ENCODE measurements at regions not wholly inside any gene's neighbourhood (a gene's known extent, or its start where the extent isn't known, plus 50 kb on each side); places are given as distances from the start of the nearest gene placed in this dataset.

GRCh38 chr15:34651997-34652725 is 68.7 kb upstream of the GOLGA8B start:
- no peak overlapping the region for H2AFZ ChIP-seq (ENCODE audit: low read length)
- POLR2A ChIA-PET: no interaction called here
- H4K20me1 ChIP-seq (ENCODE audit: insufficient read depth, low read length): no peaks in the 10 kb centered on the region

GRCh38 chr15:34650177-34650576 is 66.7 kb upstream of the GOLGA8B start:
- Histone ChIP-seq H3K4me2 (ENCODE audit: low read length) (no peak overlapping the region), H3K4me1 (ENCODE audit: insufficient read depth, low read length, poor library complexity, severe bottlenecking) (no peaks in the 10 kb centered on the region), H3K9me2 (ENCODE audit: insufficient read depth, low read length) (no peaks in the 10 kb centered on the region), H3K9me3 (ENCODE audit: low read length) (no peaks in the 10 kb centered on the region), H2AFZ (ENCODE audit: low read length) (no peak overlapping the region), H3K4me3 (ENCODE audit: low read depth, low read length, poor library complexity, severe bottlenecking) (no peak overlapping the region), H3K36me3 (ENCODE audit: insufficient read depth, low read length) (no peaks in the 10 kb centered on the region), H3K27ac (ENCODE audit: low read depth, low read length, poor library complexity, severe bottlenecking) (no peak overlapping the region), H3K79me2 (ENCODE audit: insufficient read depth, low read depth, low read length) (no peaks in the 10 kb centered on the region), H4K20me1 (ENCODE audit: insufficient read depth, low read length) (no peaks in the 10 kb centered on the region)
- TF ChIP-seq EZH2phosphoT487 (IDR thresholded peaks at IDR 0.05; ENCODE audit: borderline replicate concordance, low read depth, low read length): no peak
- TF ChIP-seq, protein P1, sequence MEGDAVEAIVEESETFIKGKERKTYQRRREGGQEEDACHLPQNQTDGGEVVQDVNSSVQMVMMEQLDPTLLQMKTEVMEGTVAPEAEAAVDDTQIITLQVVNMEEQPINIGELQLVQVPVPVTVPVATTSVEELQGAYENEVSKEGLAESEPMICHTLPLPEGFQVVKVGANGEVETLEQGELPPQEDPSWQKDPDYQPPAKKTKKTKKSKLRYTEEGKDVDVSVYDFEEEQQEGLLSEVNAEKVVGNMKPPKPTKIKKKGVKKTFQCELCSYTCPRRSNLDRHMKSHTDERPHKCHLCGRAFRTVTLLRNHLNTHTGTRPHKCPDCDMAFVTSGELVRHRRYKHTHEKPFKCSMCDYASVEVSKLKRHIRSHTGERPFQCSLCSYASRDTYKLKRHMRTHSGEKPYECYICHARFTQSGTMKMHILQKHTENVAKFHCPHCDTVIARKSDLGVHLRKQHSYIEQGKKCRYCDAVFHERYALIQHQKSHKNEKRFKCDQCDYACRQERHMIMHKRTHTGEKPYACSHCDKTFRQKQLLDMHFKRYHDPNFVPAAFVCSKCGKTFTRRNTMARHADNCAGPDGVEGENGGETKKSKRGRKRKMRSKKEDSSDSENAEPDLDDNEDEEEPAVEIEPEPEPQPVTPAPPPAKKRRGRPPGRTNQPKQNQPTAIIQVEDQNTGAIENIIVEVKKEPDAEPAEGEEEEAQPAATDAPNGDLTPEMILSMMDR (conservative IDR thresholded peaks at IDR 0.05; ENCODE audit: low read length): no peak
- DNase-seq (ENCODE audit: low spot score): no peak
- CTCF ChIA-PET (ENCODE audit: unreplicated experiment): no interaction called here
- no TSS peak for BruUV-seq (replicated peaks)
- intact Hi-C loops (cut with micrococcal nuclease; ENCODE audit: unreplicated experiment): no loop called here
- POLR2A ChIA-PET: no interaction called here

More at GRCh38 chr15:34651997-34652725, 68.7 kb upstream of the GOLGA8B start:
- no TSS peak for BruUV-seq (replicated peaks)
- DNase-seq (ENCODE audit: low spot score): no peak
- Histone ChIP-seq H3K4me1 (ENCODE audit: insufficient read depth, low read length, poor library complexity, severe bottlenecking) (no peaks in the 10 kb centered on the region), H3K4me2 (ENCODE audit: low read length) (no peak overlapping the region), H3K9me3 (ENCODE audit: low read length) (no peaks in the 10 kb centered on the region), H3K79me2 (ENCODE audit: insufficient read depth, low read depth, low read length) (no peaks in the 10 kb centered on the region), H3K4me3 (ENCODE audit: low read depth, low read length, poor library complexity, severe bottlenecking) (no peak overlapping the region), H3K36me3 (ENCODE audit: insufficient read depth, low read length) (no peaks in the 10 kb centered on the region), H3K9me2 (ENCODE audit: insufficient read depth, low read length) (no peaks in the 10 kb centered on the region), H3K27ac (ENCODE audit: low read depth, low read length, poor library complexity, severe bottlenecking) (no peak overlapping the region)
- no peak for TF ChIP-seq EZH2phosphoT487 (IDR thresholded peaks at IDR 0.05; ENCODE audit: borderline replicate concordance, low read depth, low read length)
- TF ChIP-seq, protein P1 (conservative IDR thresholded peaks at IDR 0.05; ENCODE audit: low read length): no peak
- intact Hi-C loops (cut with micrococcal nuclease; ENCODE audit: unreplicated experiment): no loop called here
- CTCF ChIA-PET (ENCODE audit: unreplicated experiment): no interaction called here

DNA sequence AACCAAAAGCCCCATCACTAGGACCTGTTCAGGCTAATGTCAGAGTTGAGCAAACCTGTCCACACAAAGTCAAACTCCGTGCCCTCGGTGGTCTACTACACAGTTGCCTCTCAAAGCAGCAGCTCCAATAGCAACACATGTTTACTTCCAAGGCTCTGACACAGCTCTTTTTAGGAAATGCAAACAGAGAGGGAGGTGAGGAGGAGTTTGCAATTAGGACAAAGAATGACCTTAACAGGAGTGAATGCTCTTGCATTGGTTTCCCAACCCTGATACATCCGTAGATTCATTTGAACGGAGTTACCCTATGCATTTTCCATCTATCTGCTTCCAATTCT is 64.8 kb upstream of the GOLGA8B start:
- H3K9me2 ChIP-seq (ENCODE audit: insufficient read depth, low read length): no peaks in the 10 kb centered on the region
- no peaks in the 10 kb centered on the region for H3K79me2 ChIP-seq (ENCODE audit: insufficient read depth, low read depth, low read length)
- ChIA-PET POLR2A (no interaction called here), CTCF (ENCODE audit: unreplicated experiment) (no interaction called here)
- TF ChIP-seq, protein P1 (conservative IDR thresholded peaks at IDR 0.05; ENCODE audit: low read length): no peak
- no peak for TF ChIP-seq EZH2phosphoT487 (IDR thresholded peaks at IDR 0.05; ENCODE audit: borderline replicate concordance, low read depth, low read length)
- H4K20me1 ChIP-seq (ENCODE audit: insufficient read depth, low read length): no peaks in the 10 kb centered on the region
- no peaks in the 10 kb centered on the region for H3K36me3 ChIP-seq (ENCODE audit: insufficient read depth, low read length)
- H2AFZ ChIP-seq (ENCODE audit: low read length): no peak overlapping the region
- H3K9me3 ChIP-seq (ENCODE audit: low read length): no peaks in the 10 kb centered on the region
- no peaks in the 10 kb centered on the region for H3K4me1 ChIP-seq (ENCODE audit: insufficient read depth, low read length, poor library complexity, severe bottlenecking)
- DNase-seq (ENCODE audit: low spot score): no peak
- H3K27ac ChIP-seq (ENCODE audit: low read depth, low read length, poor library complexity, severe bottlenecking): no peak overlapping the region
- H3K4me2 ChIP-seq (ENCODE audit: low read length): no peak overlapping the region
- intact Hi-C loops (cut with micrococcal nuclease; ENCODE audit: unreplicated experiment): no loop called here
- BruUV-seq (replicated peaks): no TSS peak
- H3K4me3 ChIP-seq (ENCODE audit: low read depth, low read length, poor library complexity, severe bottlenecking): no peak overlapping the region

All from OCI-LY7 (cell line).